G401 (cell line): ENCODE measurements at regions not wholly inside any gene's neighbourhood (a gene's known extent, or its start where the extent isn't known, plus 50 kb on each side); places are given as distances from the start of the nearest gene placed in this dataset.
"Not testable (repeated sequence)": the region's sequence is repeated elsewhere in the genome, so short reads cannot be mapped to it uniquely, and the experiment has no call there.

Experiments used
- DNase-seq: peaks from one replicate; pipeline ENCODE4 v3.0.0-alpha.2; 2015; ENCODE audit warnings: low spot score
- in situ Hi-C: cut with HindIII; loops from 2 replicates; pipeline ENCODE4 v1.10.0; 2016; ENCODE audit warnings: low sequenced_read_pairs, mixed read lengths

GRCh38 chr1:101185421-101185820, 51.4 kb upstream of the S1PR1 start:
- in situ Hi-C loops, result no loop called here
- DNase-seq, result no peak

- in situ Hi-C loops, result no loop called here
- DNase-seq, result no peak
These were observed 53.5 kb upstream of the S1PR1 start for GRCh38 chr1:101183388-101183699.

GRCh38 chr1:101182627-101183387, 54.0 kb upstream of the S1PR1 start:
- DNase-seq, result no peak
- in situ Hi-C loops, result no loop called here

- in situ Hi-C loops, result no loop called here
- DNase-seq, result no peak
These were observed 54.9 kb upstream of the S1PR1 start for GRCh38 chr1:101181930-101182329.

GRCh38 chr1:101178688-101179491, 57.9 kb upstream of the S1PR1 start:
- in situ Hi-C loops, result no loop called here
- DNase-seq, result no peak

- no peak for DNase-seq
- in situ Hi-C loops, result no loop called here
These were observed 58.5 kb upstream of the S1PR1 start for GRCh38 chr1:101178341-101178687.

- no peak for DNase-seq
- in situ Hi-C loops, result no loop called here
These were observed 60.9 kb upstream of the S1PR1 start for GRCh38 chr1:101175886-101176285.

GRCh38 chr1:101175466-101175865, 61.4 kb upstream of the S1PR1 start:
- in situ Hi-C loops, result no loop called here
- no peak for DNase-seq

- in situ Hi-C loops, result no loop called here
- no peak for DNase-seq
These were observed 62.1 kb upstream of the S1PR1 start for GRCh38 chr1:101174722-101175121.

- DNase-seq, in situ Hi-C loops: not testable (repeated sequence)
These were observed 62.5 kb upstream of the S1PR1 start for GRCh38 chr1:101174298-101174697.

- in situ Hi-C loops, result no loop called here
- DNase-seq, result no peak
These were observed 66.2 kb upstream of the S1PR1 start for GRCh38 chr1:101170506-101171050.

- DNase-seq, result no peak
- in situ Hi-C loops, result no loop called here
These were observed 68.9 kb upstream of the S1PR1 start for GRCh38 chr1:101167891-101168290.

- in situ Hi-C loops, result no loop called here
- DNase-seq, result no peak
These were observed 70.2 kb upstream of the S1PR1 start for GRCh38 chr1:101166583-101167120.

- in situ Hi-C loops, result no loop called here
- DNase-seq, result no peak
These were observed 70.9 kb upstream of the S1PR1 start for GRCh38 chr1:101165954-101166353.

GRCh38 chr1:101165532-101165931, 71.3 kb upstream of the S1PR1 start:
- in situ Hi-C loops, result no loop called here
- DNase-seq, result no peak

GRCh38 chr1:101164776-101165175, 72.0 kb upstream of the S1PR1 start:
- in situ Hi-C loops, result no loop called here
- no peak for DNase-seq

GRCh38 chr1:101162736-101163735, 73.8 kb upstream of the S1PR1 start:
- in situ Hi-C loops, result no loop called here
- DNase-seq, result no peak

GRCh38 chr1:101162300-101162699, 74.5 kb upstream of the S1PR1 start:
- no peak for DNase-seq
- in situ Hi-C loops, result no loop called here

GRCh38 chr1:101161619-101162018, 75.2 kb upstream of the S1PR1 start:
- DNase-seq, result no peak
- in situ Hi-C loops, result no loop called here
